Uterus (tissue), 3 donors: ENCODE measurements at regions not wholly inside any gene's neighbourhood (a gene's known extent, or its start where the extent isn't known, plus 50 kb on each side); places are given as distances from the start of the nearest gene placed in this dataset.

Experiments used
- DNase-seq, 2 donors: peaks; one replicate each; pipeline ENCODE4 v3.0.0-alpha.2; 2019 to 2020
- H3K27ac ChIP-seq, 2 donors: fragments of 200-600 bp; sonication (generic); 1 replicate in 1 of 2; 2 replicates in 1 of 2; pipeline ENCODE4 v1.5.1; 2016 to 2018
- H3K27me3 ChIP-seq, 2 donors: fragments of 200-600 bp; sonication (generic); one replicate each; pipeline ENCODE4 v1.5.1; 2018 to 2019; ENCODE audit warnings: control low read depth in 1 of 2
- H3K36me3 ChIP-seq, 2 donors: fragments of 200-600 bp; sonication (generic); one replicate each; pipeline ENCODE4 v1.5.1; 2019; ENCODE audit warnings: control low read depth in 1 of 2
- H3K4me1 ChIP-seq, 2 donors: fragments of 200-600 bp; sonication (generic); one replicate each; pipeline ENCODE4 v1.5.1; 2018 to 2019; ENCODE audit warnings: control low read depth in 1 of 2
- H3K4me3 ChIP-seq, 2 donors: fragments of 200-600 bp; sonication (generic); 1 replicate in 1 of 2; 2 replicates in 1 of 2; pipeline ENCODE4 v1.5.1; 2018 to 2019; ENCODE audit warnings: mild to moderate bottlenecking in 1 of 2
- H3K9me3 ChIP-seq, 2 donors: fragments of 200-600 bp; sonication (generic); one replicate each; pipeline ENCODE4 v1.5.1; 2019; ENCODE audit warnings: control low read depth in 1 of 2
- CTCF ChIP-seq, 4 experiments: fragments of 200-600 bp in 2 of 4; fragments of 450-650 bp in 2 of 4; sonication (generic) in 2 of 4; IDR thresholded peaks; one replicate each; pipeline ENCODE4 v1.5.1; 2016 to 2019; ENCODE audit warnings: antibody characterized with exemption in 4 of 4, mild to moderate bottlenecking in 2 of 4, moderate library complexity in 1 of 4
- POLR2A ChIP-seq, 2 donors: fragments of 450-650 bp; IDR thresholded peaks; one replicate each; pipeline ENCODE4 v1.6.1; 2016; ENCODE audit warnings: antibody characterized with exemption in 2 of 2, mild to moderate bottlenecking in 1 of 2, moderate library complexity in 1 of 2
- intact Hi-C: fragments of 100-400 bp; cut with DNase I; formaldehyde crosslinking; loops from one replicate; pipeline ENCODE4 v1.15.1; 2023; ENCODE audit warnings: low total_unique reads
- donor health status: DM: yes; HTN: yes; CAD: no.

- H3K27ac ChIP-seq: no peak overlapping the region
- no peak overlapping the region for H3K4me3 ChIP-seq
- no peak for DNase-seq
- no peaks in the 10 kb centered on the region for H3K27me3 ChIP-seq
- H3K4me1 ChIP-seq: no peaks in the 10 kb centered on the region
- TF ChIP-seq POLR2A (IDR thresholded peaks at IDR 0.05) (no peak), CTCF (IDR thresholded peaks at IDR 0.05) (no peak)
- intact Hi-C loops: no loop called here
- H3K36me3 ChIP-seq: no peaks in the 10 kb centered on the region
- H3K9me3 ChIP-seq: no peaks in the 10 kb centered on the region
These were observed 204.5 kb downstream of the SIPA1L2 start for GRCh38 chr1:232425421-232425820.

GRCh38 chr1:232423591-232423990 lies 206.3 kb downstream of the SIPA1L2 start:
- DNase-seq: no peak
- no peak overlapping the region for H3K27ac ChIP-seq
- no peaks in the 10 kb centered on the region for H3K4me1 ChIP-seq
- H3K27me3 ChIP-seq: no peaks in the 10 kb centered on the region
- H3K36me3 ChIP-seq: no peaks in the 10 kb centered on the region
- no peak overlapping the region for H3K4me3 ChIP-seq
- no peaks in the 10 kb centered on the region for H3K9me3 ChIP-seq
- TF ChIP-seq POLR2A (IDR thresholded peaks at IDR 0.05): no peak
- no peak for TF ChIP-seq CTCF (IDR thresholded peaks at IDR 0.05)
- intact Hi-C loops: no loop called here

- Histone ChIP-seq H3K4me1 (no peaks in the 10 kb centered on the region), H3K36me3 (no peaks in the 10 kb centered on the region), H3K9me3 (no peaks in the 10 kb centered on the region), H3K4me3 (no peak overlapping the region), H3K27me3 (no peaks in the 10 kb centered on the region), H3K27ac (no peak overlapping the region)
- DNase-seq: no peak
- no peak for TF ChIP-seq CTCF (IDR thresholded peaks at IDR 0.05)
- no peak for TF ChIP-seq POLR2A (IDR thresholded peaks at IDR 0.05)
- intact Hi-C loops: no loop called here
These were observed 207.0 kb downstream of the SIPA1L2 start for GRCh38 chr1:232422898-232423297.

GRCh38 chr1:232422098-232422497 lies 207.8 kb downstream of the SIPA1L2 start:
- no peak overlapping the region for H3K4me3 ChIP-seq
- no peak overlapping the region for H3K27ac ChIP-seq
- no peaks in the 10 kb centered on the region for H3K9me3 ChIP-seq
- H3K4me1 ChIP-seq: no peaks in the 10 kb centered on the region
- intact Hi-C loops: no loop called here
- H3K36me3 ChIP-seq: no peaks in the 10 kb centered on the region
- H3K27me3 ChIP-seq: no peaks in the 10 kb centered on the region
- no peak for DNase-seq
- TF ChIP-seq CTCF (IDR thresholded peaks at IDR 0.05): no peak
- TF ChIP-seq POLR2A (IDR thresholded peaks at IDR 0.05): no peak

GRCh38 chr1:232421143-232421796 lies 208.7 kb downstream of the SIPA1L2 start:
- no peak overlapping the region for H3K4me3 ChIP-seq
- no peak for TF ChIP-seq CTCF (IDR thresholded peaks at IDR 0.05)
- no peak for TF ChIP-seq POLR2A (IDR thresholded peaks at IDR 0.05)
- no peaks in the 10 kb centered on the region for H3K36me3 ChIP-seq
- no peak overlapping the region for H3K27ac ChIP-seq
- no peaks in the 10 kb centered on the region for H3K4me1 ChIP-seq
- intact Hi-C loops: no loop called here
- H3K27me3 ChIP-seq: no peaks in the 10 kb centered on the region
- no peaks in the 10 kb centered on the region for H3K9me3 ChIP-seq
- DNase-seq: no peak
